ENCODE measurements at regions not wholly inside any gene's neighbourhood (a gene's known extent, or its start where the extent isn't known, plus 50 kb on each side); places are given as distances from the start of the nearest gene placed in this dataset.

DNA sequence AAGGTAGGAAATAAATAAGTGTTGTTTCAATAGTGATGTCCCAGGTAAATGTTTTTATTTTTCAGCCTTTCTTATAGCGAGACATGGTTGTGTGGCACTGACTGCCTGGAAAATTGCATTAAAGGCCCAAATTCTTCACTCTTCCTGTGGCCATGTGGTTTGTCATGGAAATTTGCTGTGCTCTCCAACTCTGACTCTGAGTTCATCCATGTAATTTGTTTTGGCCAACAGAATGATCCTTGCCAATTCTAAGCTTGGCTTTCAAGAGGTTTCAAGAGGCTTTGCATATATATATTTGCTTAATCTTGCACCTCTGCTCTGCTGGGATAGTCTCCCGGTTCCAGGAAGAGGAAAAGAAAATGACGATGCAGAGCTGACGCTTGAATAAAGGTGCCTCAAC lies 107.5 kb upstream of the ARHGEF26 start:
- TF ChIP-seq, protein P1, sequence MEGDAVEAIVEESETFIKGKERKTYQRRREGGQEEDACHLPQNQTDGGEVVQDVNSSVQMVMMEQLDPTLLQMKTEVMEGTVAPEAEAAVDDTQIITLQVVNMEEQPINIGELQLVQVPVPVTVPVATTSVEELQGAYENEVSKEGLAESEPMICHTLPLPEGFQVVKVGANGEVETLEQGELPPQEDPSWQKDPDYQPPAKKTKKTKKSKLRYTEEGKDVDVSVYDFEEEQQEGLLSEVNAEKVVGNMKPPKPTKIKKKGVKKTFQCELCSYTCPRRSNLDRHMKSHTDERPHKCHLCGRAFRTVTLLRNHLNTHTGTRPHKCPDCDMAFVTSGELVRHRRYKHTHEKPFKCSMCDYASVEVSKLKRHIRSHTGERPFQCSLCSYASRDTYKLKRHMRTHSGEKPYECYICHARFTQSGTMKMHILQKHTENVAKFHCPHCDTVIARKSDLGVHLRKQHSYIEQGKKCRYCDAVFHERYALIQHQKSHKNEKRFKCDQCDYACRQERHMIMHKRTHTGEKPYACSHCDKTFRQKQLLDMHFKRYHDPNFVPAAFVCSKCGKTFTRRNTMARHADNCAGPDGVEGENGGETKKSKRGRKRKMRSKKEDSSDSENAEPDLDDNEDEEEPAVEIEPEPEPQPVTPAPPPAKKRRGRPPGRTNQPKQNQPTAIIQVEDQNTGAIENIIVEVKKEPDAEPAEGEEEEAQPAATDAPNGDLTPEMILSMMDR (IDR thresholded peaks at IDR 0.05; ENCODE audit: low read depth, low read length, missing control alignments) = no peak
- in situ Hi-C loops (cut with HindIII; ENCODE audit: low pct_ligation_motif_present, low sequenced_read_pairs) = no loop called here
- Histone ChIP-seq H3K27ac (no peak overlapping the region), H3K27me3 (replicated peaks) (no peaks in the 10 kb centered on the region), H3K4me3 (ENCODE audit: low read depth, low read length) (no peak overlapping the region), H3K36me3 (replicated peaks) (no peaks in the 10 kb centered on the region)
- DNase-seq = no peak

DNA sequence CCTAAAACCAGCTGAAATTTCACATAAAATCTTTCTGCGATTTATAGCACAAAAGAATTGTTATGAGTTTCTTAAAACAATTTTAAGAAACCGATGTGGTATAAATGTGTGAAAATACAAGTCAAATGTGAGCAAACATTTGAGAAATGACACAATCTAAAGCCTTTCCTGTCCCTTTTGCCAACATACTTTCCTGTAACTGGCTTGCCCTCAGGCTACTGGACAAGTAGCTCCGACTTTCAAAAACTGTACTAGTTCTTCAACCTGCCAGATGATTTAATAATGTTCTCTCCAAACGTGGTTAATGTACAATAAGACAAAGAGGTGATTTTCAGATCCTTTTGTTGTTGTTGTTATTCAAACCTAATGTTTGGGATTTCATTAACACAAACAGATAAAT lies 105.9 kb upstream of the ARHGEF26 start:
- Histone ChIP-seq H3K27ac (no peak overlapping the region), H3K4me3 (ENCODE audit: low read depth, low read length) (no peak overlapping the region), H3K27me3 (replicated peaks) (no peaks in the 10 kb centered on the region), H3K36me3 (replicated peaks) (no peaks in the 10 kb centered on the region)
- in situ Hi-C loops (cut with HindIII; ENCODE audit: low pct_ligation_motif_present, low sequenced_read_pairs) = no loop called here
- TF ChIP-seq, protein P1 (IDR thresholded peaks at IDR 0.05; ENCODE audit: low read depth, low read length, missing control alignments) = no peak
- DNase-seq = no peak

DNA sequence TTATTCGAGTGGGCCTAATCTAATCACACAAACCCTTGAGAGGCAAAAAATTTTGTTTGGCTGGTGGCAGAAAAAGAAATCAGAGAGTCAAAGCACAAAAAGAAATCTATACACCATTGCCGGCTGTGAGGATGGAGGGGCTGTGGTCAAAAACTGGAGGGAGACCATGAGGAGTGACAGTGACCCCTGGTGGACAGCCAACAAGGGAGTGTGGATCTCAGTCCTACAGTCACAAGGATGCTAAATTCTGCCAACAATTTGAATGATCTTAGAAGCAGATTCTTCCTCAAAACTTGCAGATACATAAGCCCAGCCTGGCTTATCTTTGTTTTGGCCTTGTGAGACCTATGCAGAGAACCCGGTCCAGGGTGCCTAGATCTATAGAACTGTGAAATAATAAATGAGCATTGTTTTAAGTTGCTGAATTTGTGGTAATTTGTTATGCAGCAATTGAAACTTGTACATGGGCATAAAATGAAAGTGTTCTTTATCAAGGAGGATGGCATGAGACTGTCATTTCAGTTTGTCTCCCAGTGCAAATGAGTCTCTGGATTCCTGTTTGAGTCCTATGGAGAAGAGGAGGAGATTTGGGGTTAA lies 103.0 kb upstream of the ARHGEF26 start:
- TF ChIP-seq, protein P1 (IDR thresholded peaks at IDR 0.05; ENCODE audit: low read depth, low read length, missing control alignments) = peak; percentile 86
- DNase-seq = peak; percentile 39
- H3K27me3 ChIP-seq (replicated peaks) = no peaks in the 10 kb centered on the region
- no peaks in the 10 kb centered on the region for H3K36me3 ChIP-seq (replicated peaks)
- in situ Hi-C loops (cut with HindIII; ENCODE audit: low pct_ligation_motif_present, low sequenced_read_pairs) = no loop called here
- no peak overlapping the region for H3K4me3 ChIP-seq (ENCODE audit: low read depth, low read length)
- no peak overlapping the region for H3K27ac ChIP-seq

DNA sequence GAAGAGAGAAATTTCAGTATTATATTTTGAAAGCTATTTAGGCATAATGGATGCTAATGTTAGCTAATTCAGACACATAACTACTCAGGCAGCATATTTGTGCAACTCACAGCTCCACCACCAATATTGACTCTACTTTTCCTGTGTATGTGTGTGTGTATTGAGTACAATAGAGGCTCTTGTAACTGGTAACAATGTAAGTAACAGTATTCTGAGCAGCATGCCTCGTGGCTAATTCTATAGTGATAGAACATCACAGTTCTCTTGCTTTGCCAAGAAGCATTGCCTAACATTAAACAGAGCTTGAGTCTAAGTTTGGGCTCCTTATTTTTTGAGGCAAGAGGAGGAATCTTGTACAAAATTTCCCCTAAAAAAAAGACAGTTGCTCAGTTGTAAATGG lies 98.6 kb upstream of the ARHGEF26 start:
- in situ Hi-C loops (cut with HindIII; ENCODE audit: low pct_ligation_motif_present, low sequenced_read_pairs) = no loop called here
- Histone ChIP-seq H3K4me3 (ENCODE audit: low read depth, low read length) (no peak overlapping the region), H3K27ac (no peak overlapping the region), H3K27me3 (replicated peaks) (no peaks in the 10 kb centered on the region), H3K36me3 (replicated peaks) (no peaks in the 10 kb centered on the region)
- TF ChIP-seq, protein P1 (IDR thresholded peaks at IDR 0.05; ENCODE audit: low read depth, low read length, missing control alignments) = no peak
- no peak for DNase-seq

DNA sequence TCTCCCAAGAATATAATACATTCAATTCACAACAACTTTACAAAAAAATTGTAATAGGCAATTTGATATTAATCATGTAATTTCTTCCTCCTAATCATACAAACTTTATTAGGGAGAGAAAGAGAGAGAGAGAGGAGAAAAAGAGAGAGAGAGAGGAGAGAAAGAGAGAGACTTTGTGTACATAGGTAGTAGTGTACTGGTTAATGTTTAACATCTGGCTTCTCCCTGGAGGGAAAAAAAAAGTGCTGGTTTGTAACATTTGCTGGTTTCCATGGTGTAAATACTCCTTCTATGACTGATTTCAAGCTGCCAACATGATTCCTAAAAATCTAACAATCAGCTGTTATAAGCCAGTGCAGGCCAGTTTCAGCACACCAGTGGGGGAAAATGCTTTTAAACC lies 98.0 kb upstream of the ARHGEF26 start:
- no peak overlapping the region for H3K27ac ChIP-seq
- TF ChIP-seq, protein P1 (IDR thresholded peaks at IDR 0.05; ENCODE audit: low read depth, low read length, missing control alignments) = no peak
- in situ Hi-C loops (cut with HindIII; ENCODE audit: low pct_ligation_motif_present, low sequenced_read_pairs) = no loop called here
- no peak overlapping the region for H3K4me3 ChIP-seq (ENCODE audit: low read depth, low read length)
- no peaks in the 10 kb centered on the region for H3K36me3 ChIP-seq (replicated peaks)
- no peak for DNase-seq
- H3K27me3 ChIP-seq (replicated peaks) = no peaks in the 10 kb centered on the region

DNA sequence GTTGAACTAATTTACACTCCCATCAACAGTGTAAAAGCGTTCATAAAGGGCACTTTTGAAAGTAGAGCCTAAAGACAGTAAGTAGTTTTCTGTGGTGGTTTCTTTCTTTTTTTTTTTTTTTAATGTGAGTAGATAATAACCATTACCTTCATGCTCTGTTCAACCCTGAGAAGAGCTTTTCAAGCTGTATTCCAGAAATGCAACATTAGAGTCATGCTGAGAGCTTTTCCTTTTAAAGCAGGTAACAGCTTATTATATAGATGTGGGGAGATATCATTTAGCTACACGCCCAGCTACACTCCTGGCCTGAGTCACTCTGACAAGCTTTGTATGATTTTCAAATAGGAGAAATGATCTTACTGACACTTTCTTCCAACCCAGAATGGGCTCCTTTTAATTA lies 96.2 kb upstream of the ARHGEF26 start:
- H3K36me3 ChIP-seq (replicated peaks) = no peaks in the 10 kb centered on the region
- in situ Hi-C loops (cut with HindIII; ENCODE audit: low pct_ligation_motif_present, low sequenced_read_pairs) = no loop called here
- H3K27ac ChIP-seq = no peak overlapping the region
- no peak for DNase-seq
- no peaks in the 10 kb centered on the region for H3K27me3 ChIP-seq (replicated peaks)
- H3K4me3 ChIP-seq (ENCODE audit: low read depth, low read length) = no peak overlapping the region
- TF ChIP-seq, protein P1 (IDR thresholded peaks at IDR 0.05; ENCODE audit: low read depth, low read length, missing control alignments) = no peak
